ENCODE measurements at regions not wholly inside any gene's neighbourhood (a gene's known extent, or its start where the extent isn't known, plus 50 kb on each side); places are given as distances from the start of the nearest gene placed in this dataset.

GRCh38 chr4:99715286-99715685, 57.7 kb upstream of the C4orf54 start:
- no peaks in the 10 kb centered on the region for H4K20me1 ChIP-seq (ENCODE audit: insufficient read depth, low read length)
- dilution Hi-C loops (cut with HindIII; ENCODE audit: low sequenced_read_pairs, unreplicated experiment) (no loop called here), intact Hi-C loops (cut with micrococcal nuclease) (no loop called here), in situ Hi-C loops (cut with MboI; ENCODE audit: low sequenced_read_pairs) (no loop called here)
- no peak overlapping the region for H3K27ac ChIP-seq (ENCODE audit: insufficient read depth, low read length)
- H3K4me1 ChIP-seq (ENCODE audit: control insufficient read depth, insufficient read depth, low read length), result peaks cover 10% of the 10 kb centered on the region
- no peaks in the 10 kb centered on the region for H3K9me3 ChIP-seq (ENCODE audit: control insufficient read depth, insufficient read depth, low read length)
- H2AK5ac ChIP-seq (ENCODE audit: low read depth, low read length), result no peak overlapping the region
- DNase-seq (no peak), ATAC-seq (ENCODE audit: low read depth) (no peak)
- H3K4ac ChIP-seq (ENCODE audit: low read depth, low read length), result no peak overlapping the region
- no peak overlapping the region for H2BK5ac ChIP-seq (ENCODE audit: low read depth, low read length, poor library complexity, severe bottlenecking)
- no peak overlapping the region for H3K56ac ChIP-seq (ENCODE audit: extremely low read depth, insufficient read depth, low read length)
- H3K79me1 ChIP-seq (ENCODE audit: low read depth in 1 of 2, low read length in 2 of 2), result no peaks in the 10 kb centered on the region
- H3K4me2 ChIP-seq (ENCODE audit: low read depth, low read length), result no peak overlapping the region
- H3K14ac ChIP-seq (replicated peaks; ENCODE audit: low read depth, low read length), result no peak overlapping the region
- H2BK120ac ChIP-seq (ENCODE audit: low read depth, low read length), result no peak overlapping the region
- no peak overlapping the region for H4K8ac ChIP-seq (ENCODE audit: low read depth in 2 of 2, low read length in 2 of 2)
- no peak overlapping the region for H3K23ac ChIP-seq (ENCODE audit: low read depth, low read length)
- H2AK9ac ChIP-seq (replicated peaks; ENCODE audit: low read depth, low read length, poor library complexity), result no peak overlapping the region
- H2BK15ac ChIP-seq (ENCODE audit: low read depth, low read length), result no peak overlapping the region
- H3K18ac ChIP-seq (ENCODE audit: low read depth, low read length), result no peak overlapping the region
- H2AFZ ChIP-seq (replicated peaks; ENCODE audit: low read length, poor library complexity), result no peak overlapping the region
- H3K27me3 ChIP-seq (ENCODE audit: control insufficient read depth, insufficient read depth, low read length), result no peaks in the 10 kb centered on the region
- H3K9ac ChIP-seq (ENCODE audit: low read depth, low read length), result no peak overlapping the region
- no peak overlapping the region for H3K4me3 ChIP-seq (ENCODE audit: insufficient read depth, low read depth, low read length)
- H4K5ac ChIP-seq (ENCODE audit: low read depth, low read length), result no peak overlapping the region
- BruUV-seq (replicated peaks), result no TSS peak
- H3K9me1 ChIP-seq (ENCODE audit: insufficient read depth, low read length), result peaks cover 9% of the 10 kb centered on the region; the same call in 1 of the 2 replicates
- POLR2A ChIA-PET (ENCODE audit: unreplicated experiment), result no interaction called here
- no peak for TF ChIP-seq CHD1 (IDR thresholded peaks at IDR 0.05; ENCODE audit: low read depth, low read length)
- TF ChIP-seq POLR2A (IDR thresholded peaks at IDR 0.05; ENCODE audit: low read depth, low read length), result no peak
- no peak for TF ChIP-seq NFE2L2 (IDR thresholded peaks at IDR 0.05; ENCODE audit: low read depth, low read length)
- no peak for TF ChIP-seq MAZ (IDR thresholded peaks at IDR 0.05; ENCODE audit: borderline replicate concordance, low read depth, low read length)
- no peak for TF ChIP-seq CTCF (conservative IDR thresholded peaks at IDR 0.05; ENCODE audit: low read depth, low read length)
- TF ChIP-seq RFX5 (IDR thresholded peaks at IDR 0.05; ENCODE audit: low read depth, low read length), result no peak
- no peak for TF ChIP-seq CEBPB (IDR thresholded peaks at IDR 0.05; ENCODE audit: low read depth, low read length)
- TF ChIP-seq ELK1 (IDR thresholded peaks at IDR 0.05; ENCODE audit: borderline replicate concordance, low read depth, low read length), result no peak
- TF ChIP-seq BHLHE40 (IDR thresholded peaks at IDR 0.05; ENCODE audit: low read depth, low read length), result no peak
- TF ChIP-seq MAFK (IDR thresholded peaks at IDR 0.05; ENCODE audit: low read depth, low read length), result no peak
- no peak for TF ChIP-seq USF2 (IDR thresholded peaks at IDR 0.05; ENCODE audit: low read depth, low read length)
- TF ChIP-seq SMC3 (IDR thresholded peaks at IDR 0.05; ENCODE audit: low read depth, low read length), result no peak
- no peak for TF ChIP-seq FOS (IDR thresholded peaks at IDR 0.05; ENCODE audit: low read depth, low read length)
- CTCF ChIA-PET, result no interaction called here
- H2BK20ac ChIP-seq (ENCODE audit: low read depth, low read length), result no peak overlapping the region
- no peaks in the 10 kb centered on the region for H3K36me3 ChIP-seq (ENCODE audit: control insufficient read depth, insufficient read depth, low read length)
- H4K91ac ChIP-seq (ENCODE audit: insufficient read depth, low read depth, low read length), result no peak overlapping the region

Measured in IMR-90 (cell line).